K562 (cell line): ENCODE measurements at regions not wholly inside any gene's neighbourhood (a gene's known extent, or its start where the extent isn't known, plus 50 kb on each side); places are given as distances from the start of the nearest gene placed in this dataset.

Experiments
- ATAC-seq: fragments of 200-7000 bp; cut with Tn5 transposase; 3 replicates; pipeline ENCODE4 v1.9.1; 2020; ENCODE audit warnings: moderate library complexity
- BruUV-seq: library from RNA; stranded (reverse); fragments of 400-500 nt; replicated peaks from 2 replicates; lab custom pipeline; 2021; lab: Mats Ljungman, UMichigan
- CTCF ChIA-PET: fragments of 300-600 bp; formaldehyde crosslinking; extraction: SDS; loops from one replicate; lab custom pipeline; 2021; ENCODE audit warnings: low intra/inter-chr PET ratio; lab: Yijun Ruan, JAX
- POLR2A ChIA-PET: fragments of 300-600, 350-650 bp; sonication (Branson Sonifier 250); formaldehyde crosslinking; extraction: SDS; loops from one replicate; lab custom pipeline; 2021; ENCODE audit warnings: antibody characterized with exemption, inconsistent platforms; lab: Yijun Ruan, JAX
- DNase-seq, 4 experiments: peaks; one replicate each; pipeline versions ENCODE4 v3.0.0 to v3.0.0-alpha.2; 2011 to 2018; ENCODE audit warnings: low spot score in 3 of 4, mixed read lengths in 3 of 4; ENCODE audit errors: extremely low read depth in 1 of 4
- FAIRE-seq: peaks from 2 replicates; lab custom pipeline; 2011; peaks lifted over from hg19 to GRCh38; lab: Jason Lieb, UNC
- H2AFZ ChIP-seq: 2 replicates; pipeline ENCODE4 v1.6.0; 2011; ENCODE audit warnings: low read depth, low read length, control low read depth, inconsistent platforms
- H3K27ac ChIP-seq: fragments of 200-600 bp; 3 replicates; pipeline ENCODE4 v1.8.0; 2011; ENCODE audit warnings: low read depth, mild to moderate bottlenecking, control low read depth, inconsistent platforms, low read length, moderate library complexity, mixed read lengths; ENCODE audit errors: extremely low read depth
- H3K27me3 ChIP-seq, 2 experiments: fragments of 300-600 bp in 1 of 2; 2 replicates in 1 of 2; 3 replicates in 1 of 2; pipeline versions ENCODE4 v1.6.0 to v1.8.0; 2011; ENCODE audit warnings: inconsistent platforms in 2 of 2, low read length in 2 of 2, mild to moderate bottlenecking in 1 of 2, mixed read lengths in 1 of 2, moderate library complexity in 1 of 2; ENCODE audit not compliant: control insufficient read depth in 2 of 2, insufficient read depth in 2 of 2
- H3K36me3 ChIP-seq: fragments of 300-600 bp; 3 replicates; pipeline ENCODE4 v1.8.0; 2011; ENCODE audit warnings: mild to moderate bottlenecking, low read length, inconsistent platforms; ENCODE audit not compliant: control insufficient read depth, insufficient read depth
- H3K4me1 ChIP-seq, 2 experiments: fragments of 200-600 bp in 1 of 2; replicated peaks in 1 of 2; 2 replicates in 1 of 2; 3 replicates in 1 of 2; pipeline versions ENCODE4 v1.5.1 to v1.8.0; 2011; ENCODE audit warnings: inconsistent platforms in 2 of 2, low read length in 2 of 2, mild to moderate bottlenecking in 1 of 2, mixed read lengths in 1 of 2, moderate library complexity in 1 of 2; ENCODE audit not compliant: control insufficient read depth in 2 of 2, insufficient read depth in 2 of 2
- H3K4me2 ChIP-seq: 2 replicates; pipeline ENCODE4 v1.6.1; 2011; ENCODE audit warnings: low read length, control low read depth, inconsistent platforms, mixed read lengths; ENCODE audit not compliant: insufficient read depth
- H3K4me3 ChIP-seq: fragments of 200-600 bp; sonication (generic), shearing (Covaris generic); 2 replicates; pipeline ENCODE4 v1.5.1; 2016; ENCODE audit warnings: control low read depth, inconsistent platforms
- H3K79me2 ChIP-seq: fragments of 200-600 bp; 3 replicates; pipeline ENCODE4 v1.8.0; 2011; ENCODE audit warnings: low read length, inconsistent platforms; ENCODE audit not compliant: control insufficient read depth, insufficient read depth
- H3K9ac ChIP-seq, 2 experiments: 2 replicates each; pipeline versions ENCODE4 v1.6.0 to v1.6.1; 2011; ENCODE audit warnings: low read depth in 2 of 2, low read length in 2 of 2, control low read depth in 1 of 2, inconsistent platforms in 1 of 2, mild to moderate bottlenecking in 1 of 2, mixed read lengths in 1 of 2; ENCODE audit not compliant: insufficient read depth in 1 of 2
- H3K9me1 ChIP-seq: one replicate; pipeline ENCODE4 v1.6.0; 2011; ENCODE audit warnings: inconsistent platforms, mild to moderate bottlenecking, low read length, moderate library complexity; ENCODE audit not compliant: control insufficient read depth, insufficient read depth
- H3K9me3 ChIP-seq: replicated peaks from 2 replicates; pipeline ENCODE4 v1.5.1; 2011; ENCODE audit warnings: low read depth, low read length, inconsistent platforms; ENCODE audit not compliant: control insufficient read depth, insufficient read depth
- H4K20me1 ChIP-seq: replicated peaks from 2 replicates; pipeline ENCODE4 v1.6.1; 2011; ENCODE audit warnings: low read length, inconsistent platforms, mixed read lengths; ENCODE audit not compliant: control insufficient read depth, insufficient read depth
- CCAR2 ChIP-seq: fragments of 200-400 bp; formaldehyde crosslinking; IDR thresholded peaks from 2 replicates; pipeline ENCODE4 v1.6.1; 2017; ENCODE audit warnings: mild to moderate bottlenecking, low read depth, low read length
- CREM ChIP-seq: IDR thresholded peaks from 2 replicates; pipeline ENCODE4 v1.6.1; 2014; ENCODE audit warnings: antibody characterized with exemption, low read depth
- HOXB6 ChIP-seq: fragments of 250-450 bp; sonication (Bioruptor Pico); IDR thresholded peaks from 2 replicates; pipeline ENCODE4 v1.5.1; 2022; ENCODE audit warnings: mild to moderate bottlenecking, borderline replicate concordance
- MAFG ChIP-seq: fragments of 450-650 bp; conservative IDR thresholded peaks from 2 replicates; pipeline ENCODE4 v1.6.1; 2016; ENCODE audit warnings: missing genetic modification characterization, missing compliant biosample characterization
- NCOA4 ChIP-seq: fragments of 450-650 bp; IDR thresholded peaks from 2 replicates; pipeline ENCODE4 v1.6.1; 2018; ENCODE audit warnings: mild to moderate bottlenecking; ENCODE audit not compliant: partially characterized antibody
- SAFB2 ChIP-seq: fragments of 200-400 bp; formaldehyde crosslinking; IDR thresholded peaks from 2 replicates; pipeline ENCODE4 v1.6.1; 2018; ENCODE audit warnings: borderline replicate concordance, low read length, low read depth, moderate library complexity; ENCODE audit not compliant: severe bottlenecking
- SMAD4 ChIP-seq: fragments of 250-450 bp; sonication (Bioruptor Pico); conservative IDR thresholded peaks from 2 replicates; pipeline ENCODE4 v1.8.0; 2021; ENCODE audit warnings: inconsistent platforms, mild to moderate bottlenecking, moderate library complexity
- SMARCE1 ChIP-seq: fragments of 450-650 bp; IDR thresholded peaks from 2 replicates; pipeline ENCODE4 v1.7.1; 2016; ENCODE audit warnings: mild to moderate bottlenecking
- TCF3 ChIP-seq: sonication (generic); formaldehyde crosslinking; IDR thresholded peaks from 2 replicates; pipeline ENCODE4 v1.4.0; 2020; ENCODE audit warnings: mild to moderate bottlenecking, missing genetic modification reagents
- ZNF76 ChIP-seq: fragments of 250-450 bp; sonication (Bioruptor Pico); IDR thresholded peaks from 2 replicates; pipeline ENCODE4 v1.4.0; 2020; ENCODE audit warnings: mild to moderate bottlenecking, moderate library complexity, borderline replicate concordance
- WGBS: fragments of 100-300 bp; shearing (Covaris generic); methylation state at CpG from one replicate; pipeline ENCODE4 v1.1.6; 2016; ENCODE audit warnings: low coverage, mixed read lengths; ENCODE audit not compliant: insufficient coverage; ENCODE audit errors: missing lambda C conversion rate; 5-methylcytosine and 5-hydroxymethylcytosine counted together
- in situ Hi-C: fragments of 300-500 bp; cut with MboI; formaldehyde crosslinking; loops from 4 replicates; pipeline ENCODE4 v1.15.0; 2018; ENCODE audit warnings: inconsistent platforms, mixed read lengths
- intact Hi-C: fragments of 100-400 bp; cut with micrococcal nuclease; formaldehyde crosslinking; loops from 2 replicates; pipeline ENCODE4 v1.14.2; 2022
- TF ChIP-seq, protein P1 (sequence below), 2 experiments: fragments of 450-650 bp; formaldehyde crosslinking in 1 of 2; IDR thresholded peaks; 2 replicates each; pipeline versions ENCODE4 v1.4.0 to v1.6.1; 2014 to 2020; ENCODE audit warnings: mild to moderate bottlenecking in 2 of 2, borderline replicate concordance in 1 of 2, low read depth in 1 of 2
- TF ChIP-seq, protein P2 (sequence below): sonication (generic); formaldehyde crosslinking; IDR thresholded peaks from 2 replicates; pipeline ENCODE4 v1.8.1; 2023; ENCODE audit warnings: mild to moderate bottlenecking, missing genetic modification reagents

DNA sequence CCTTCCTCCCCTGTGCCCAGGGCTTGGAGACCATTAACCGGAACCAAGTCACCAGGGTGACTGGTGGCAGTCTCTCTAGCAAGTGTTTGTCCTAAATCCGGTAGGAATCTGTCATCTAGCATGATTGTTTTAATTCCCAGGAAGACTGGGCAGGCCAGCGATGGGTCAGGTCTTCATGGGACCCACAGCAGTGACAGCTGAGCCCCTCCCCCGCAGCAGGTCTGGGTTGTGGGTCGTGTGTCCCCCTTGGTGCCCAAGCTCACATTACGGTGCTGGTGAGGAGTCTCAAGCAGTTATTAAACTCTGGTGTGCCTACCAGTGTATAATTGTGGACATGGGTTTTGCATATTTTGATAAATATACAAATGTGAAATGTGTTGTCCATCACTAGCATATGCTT is 466.5 kb downstream of the MATN1 start:
- intact Hi-C loops (no loop called here), in situ Hi-C loops (no loop called here)
- no peak overlapping the region for H3K4me3 ChIP-seq
- H3K4me2 ChIP-seq, result no peak overlapping the region
- peaks cover 5 to 50% of the 10 kb centered on the region in 2 experiments; a peak in 4 of 5 replicates for H3K27me3 ChIP-seq
- H4K20me1 ChIP-seq, result no peaks in the 10 kb centered on the region
- FAIRE-seq (no peak), DNase-seq (no peak), ATAC-seq (no peak)
- H3K9me1 ChIP-seq, result no peaks in the 10 kb centered on the region
- 3% methylated on average over 6 of the region's 6 CpGs for WGBS
- H3K9me3 ChIP-seq, result no peaks in the 10 kb centered on the region
- POLR2A ChIA-PET, result interaction anchor here (1.0 kb wide), 1 partner anchor 9 kb away, joined by 3 read pairs; no protein-coding TSS in a partner anchor
- no peaks in the 10 kb centered on the region for H3K4me1 ChIP-seq
- H3K9ac ChIP-seq, result no peak overlapping the region
- H3K36me3 ChIP-seq, result no peaks in the 10 kb centered on the region
- H2AFZ ChIP-seq, result no peak overlapping the region
- no peak overlapping the region for H3K27ac ChIP-seq
- CTCF ChIA-PET, result no interaction called here
- no peaks in the 10 kb centered on the region for H3K79me2 ChIP-seq
- BruUV-seq, result no TSS peak
- TF ChIP-seq CREM (no peak), HOXB6 (CRISPR knock-in tag) (no peak), SMARCE1 (no peak), ZNF76 (CRISPR knock-in tag) (no peak), CCAR2 (no peak), NCOA4 (no peak), SAFB2 (no peak), SMAD4 (CRISPR knock-in tag) (no peak), TCF3 (no peak), MAFG (tag) (no peak)
- TF ChIP-seq, protein P1, sequence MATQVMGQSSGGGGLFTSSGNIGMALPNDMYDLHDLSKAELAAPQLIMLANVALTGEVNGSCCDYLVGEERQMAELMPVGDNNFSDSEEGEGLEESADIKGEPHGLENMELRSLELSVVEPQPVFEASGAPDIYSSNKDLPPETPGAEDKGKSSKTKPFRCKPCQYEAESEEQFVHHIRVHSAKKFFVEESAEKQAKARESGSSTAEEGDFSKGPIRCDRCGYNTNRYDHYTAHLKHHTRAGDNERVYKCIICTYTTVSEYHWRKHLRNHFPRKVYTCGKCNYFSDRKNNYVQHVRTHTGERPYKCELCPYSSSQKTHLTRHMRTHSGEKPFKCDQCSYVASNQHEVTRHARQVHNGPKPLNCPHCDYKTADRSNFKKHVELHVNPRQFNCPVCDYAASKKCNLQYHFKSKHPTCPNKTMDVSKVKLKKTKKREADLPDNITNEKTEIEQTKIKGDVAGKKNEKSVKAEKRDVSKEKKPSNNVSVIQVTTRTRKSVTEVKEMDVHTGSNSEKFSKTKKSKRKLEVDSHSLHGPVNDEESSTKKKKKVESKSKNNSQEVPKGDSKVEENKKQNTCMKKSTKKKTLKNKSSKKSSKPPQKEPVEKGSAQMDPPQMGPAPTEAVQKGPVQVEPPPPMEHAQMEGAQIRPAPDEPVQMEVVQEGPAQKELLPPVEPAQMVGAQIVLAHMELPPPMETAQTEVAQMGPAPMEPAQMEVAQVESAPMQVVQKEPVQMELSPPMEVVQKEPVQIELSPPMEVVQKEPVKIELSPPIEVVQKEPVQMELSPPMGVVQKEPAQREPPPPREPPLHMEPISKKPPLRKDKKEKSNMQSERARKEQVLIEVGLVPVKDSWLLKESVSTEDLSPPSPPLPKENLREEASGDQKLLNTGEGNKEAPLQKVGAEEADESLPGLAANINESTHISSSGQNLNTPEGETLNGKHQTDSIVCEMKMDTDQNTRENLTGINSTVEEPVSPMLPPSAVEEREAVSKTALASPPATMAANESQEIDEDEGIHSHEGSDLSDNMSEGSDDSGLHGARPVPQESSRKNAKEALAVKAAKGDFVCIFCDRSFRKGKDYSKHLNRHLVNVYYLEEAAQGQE (IDR thresholded peaks at IDR 0.05; ENCODE audit: borderline replicate concordance), result no peak
- TF ChIP-seq, protein P1 (CRISPR knock-in tag; IDR thresholded peaks at IDR 0.05; ENCODE audit: low read depth), result no peak
- TF ChIP-seq, protein P2, sequence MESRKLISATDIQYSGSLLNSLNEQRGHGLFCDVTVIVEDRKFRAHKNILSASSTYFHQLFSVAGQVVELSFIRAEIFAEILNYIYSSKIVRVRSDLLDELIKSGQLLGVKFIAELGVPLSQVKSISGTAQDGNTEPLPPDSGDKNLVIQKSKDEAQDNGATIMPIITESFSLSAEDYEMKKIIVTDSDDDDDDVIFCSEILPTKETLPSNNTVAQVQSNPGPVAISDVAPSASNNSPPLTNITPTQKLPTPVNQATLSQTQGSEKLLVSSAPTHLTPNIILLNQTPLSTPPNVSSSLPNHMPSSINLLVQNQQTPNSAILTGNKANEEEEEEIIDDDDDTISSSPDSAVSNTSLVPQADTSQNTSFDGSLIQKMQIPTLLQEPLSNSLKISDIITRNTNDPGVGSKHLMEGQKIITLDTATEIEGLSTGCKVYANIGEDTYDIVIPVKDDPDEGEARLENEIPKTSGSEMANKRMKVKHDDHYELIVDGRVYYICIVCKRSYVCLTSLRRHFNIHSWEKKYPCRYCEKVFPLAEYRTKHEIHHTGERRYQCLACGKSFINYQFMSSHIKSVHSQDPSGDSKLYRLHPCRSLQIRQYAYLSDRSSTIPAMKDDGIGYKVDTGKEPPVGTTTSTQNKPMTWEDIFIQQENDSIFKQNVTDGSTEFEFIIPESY (CRISPR knock-in tag), result no peak
